NB4 (cell line): ENCODE measurements at regions not wholly inside any gene's neighbourhood (a gene's known extent, or its start where the extent isn't known, plus 50 kb on each side); places are given as distances from the start of the nearest gene placed in this dataset.

Experiments used
- DNase-seq: peaks from one replicate; pipeline ENCODE4 v3.0.0; 2010; ENCODE audit warnings: low read depth
- H3K4me3 ChIP-seq: one replicate; pipeline ENCODE4 v1.5.1; 2011; ENCODE audit warnings: mild to moderate bottlenecking, low read depth, low read length, moderate library complexity
- CTCF ChIP-seq: IDR thresholded peaks from one replicate; pipeline ENCODE4 v1.5.1; 2012; ENCODE audit warnings: low read depth, low read length
- MYC ChIP-seq: IDR thresholded peaks from 2 replicates; pipeline ENCODE4 v1.6.1; 2011; ENCODE audit warnings: low read depth, low read length
- POLR2A ChIP-seq: IDR thresholded peaks from 2 replicates; pipeline ENCODE4 v1.6.1; 2011; ENCODE audit warnings: mild to moderate bottlenecking; ENCODE audit not compliant: insufficient read length; ENCODE audit errors: extremely low read depth
- TF ChIP-seq, protein P1 (sequence below): IDR thresholded peaks from 2 replicates; pipeline ENCODE4 v1.6.1; 2011; ENCODE audit warnings: low read depth, low read length

- no peak for DNase-seq
- TF ChIP-seq MYC, result no peak
- no peak for TF ChIP-seq CTCF
- no peak for TF ChIP-seq POLR2A
- TF ChIP-seq, protein P1, sequence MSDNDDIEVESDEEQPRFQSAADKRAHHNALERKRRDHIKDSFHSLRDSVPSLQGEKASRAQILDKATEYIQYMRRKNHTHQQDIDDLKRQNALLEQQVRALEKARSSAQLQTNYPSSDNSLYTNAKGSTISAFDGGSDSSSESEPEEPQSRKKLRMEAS, result no peak
- H3K4me3 ChIP-seq, result no peak overlapping the region
Observed at GRCh38 chr5:3129252-3129651, 377.8 kb upstream of the IRX2 start.

- DNase-seq, result no peak
- no peak overlapping the region for H3K4me3 ChIP-seq
- TF ChIP-seq POLR2A, result no peak
- no peak for TF ChIP-seq MYC
- TF ChIP-seq, protein P1, result no peak
- TF ChIP-seq CTCF, result no peak
Observed at GRCh38 chr5:3127423-3127911, 376.0 kb upstream of the IRX2 start.

GRCh38 chr5:3126639-3127038, 375.2 kb upstream of the IRX2 start:
- no peak overlapping the region for H3K4me3 ChIP-seq
- no peak for DNase-seq
- TF ChIP-seq MYC, result no peak
- TF ChIP-seq CTCF, result no peak
- TF ChIP-seq, protein P1, result no peak
- no peak for TF ChIP-seq POLR2A

- no peak for DNase-seq
- TF ChIP-seq POLR2A (no peak), MYC (no peak), CTCF (no peak)
- TF ChIP-seq, protein P1, result no peak
- no peak overlapping the region for H3K4me3 ChIP-seq
Observed at GRCh38 chr5:3124410-3124809, 372.9 kb upstream of the IRX2 start.

GRCh38 chr5:3123763-3124157, 372.3 kb upstream of the IRX2 start:
- TF ChIP-seq CTCF (no peak), POLR2A (no peak)
- no peak for DNase-seq
- H3K4me3 ChIP-seq, result no peak overlapping the region
